ENCODE measurements at regions not wholly inside any gene's neighbourhood (a gene's known extent, or its start where the extent isn't known, plus 50 kb on each side); places are given as distances from the start of the nearest gene placed in this dataset.

GRCh38 chr13:62035981-62036380 lies 620.3 kb upstream of the PCDH20 start:
- CTCF ChIA-PET, result no interaction called here
- no peak for TF ChIP-seq SP1 (IDR thresholded peaks at IDR 0.05)
- TF ChIP-seq ELF4 (IDR thresholded peaks at IDR 0.05), result no peak
- no peak for TF ChIP-seq SUZ12 (IDR thresholded peaks at IDR 0.05)
- no peak for TF ChIP-seq L3MBTL2 (conservative IDR thresholded peaks at IDR 0.05)
- no peak for TF ChIP-seq ZNF384 (IDR thresholded peaks at IDR 0.05)
- TF ChIP-seq TARDBP (IDR thresholded peaks at IDR 0.05), result no peak
- no peak; the same call in 1 of the 2 replicates for TF ChIP-seq NFRKB (IDR thresholded peaks at IDR 0.05)
- no peak for TF ChIP-seq BHLHE40 (IDR thresholded peaks at IDR 0.05; ENCODE audit: borderline replicate concordance)
- TF ChIP-seq FOXA1 (IDR thresholded peaks at IDR 0.05), result no peak
- no peak for TF ChIP-seq HDGF (IDR thresholded peaks at IDR 0.05; ENCODE audit: borderline replicate concordance)
- TF ChIP-seq FOXM1 (IDR thresholded peaks at IDR 0.05; ENCODE audit: borderline replicate concordance), result no peak
- no peak for TF ChIP-seq CTBP1 (IDR thresholded peaks at IDR 0.05; ENCODE audit: borderline replicate concordance)
- no peak for TF ChIP-seq FOXK2 (IDR thresholded peaks at IDR 0.05)
- POLR2A ChIA-PET, result no interaction called here
- DNase-seq (ENCODE audit: extremely low spot score), result no peak

GRCh38 chr13:62033934-62034333 lies 618.3 kb upstream of the PCDH20 start:
- no peak for DNase-seq (ENCODE audit: extremely low spot score)
- CTCF ChIA-PET, result no interaction called here
- TF ChIP-seq FOXM1 (IDR thresholded peaks at IDR 0.05; ENCODE audit: borderline replicate concordance), result no peak
- TF ChIP-seq HDGF (IDR thresholded peaks at IDR 0.05; ENCODE audit: borderline replicate concordance), result no peak
- no peak for TF ChIP-seq SUZ12 (IDR thresholded peaks at IDR 0.05)
- TF ChIP-seq CTBP1 (IDR thresholded peaks at IDR 0.05; ENCODE audit: borderline replicate concordance), result 0 out of 2 replicates have a peak, but pooled peaks have one; percentile 3
- POLR2A ChIA-PET, result no interaction called here

- ChIA-PET POLR2A (no interaction called here), CTCF (interaction anchor here (0.7 to 2.0 kb wide), 4 partner anchors 8 to 96 kb away, joined by 3 to 5 read pairs (median 3); no protein-coding TSS in a partner anchor)
These were observed 606.7 kb upstream of the PCDH20 start for GRCh38 chr13:62022369-62022768.

GRCh38 chr13:62019858-62020257 lies 604.2 kb upstream of the PCDH20 start:
- DNase-seq (ENCODE audit: extremely low spot score), result no peak
- CTCF ChIA-PET, result no interaction called here
- POLR2A ChIA-PET, result no interaction called here
- TF ChIP-seq FOXK2 (IDR thresholded peaks at IDR 0.05), result peak; percentile 28; the same call in 1 of the 2 replicates
- peak; percentile 64 for TF ChIP-seq SUZ12 (IDR thresholded peaks at IDR 0.05)
- no peak for TF ChIP-seq HDGF (IDR thresholded peaks at IDR 0.05; ENCODE audit: borderline replicate concordance)
- no peak for TF ChIP-seq ZNF384 (IDR thresholded peaks at IDR 0.05)

More at GRCh38 chr13:62022369-62022768, 606.7 kb upstream of the PCDH20 start:
- no peak for DNase-seq (ENCODE audit: extremely low spot score)
- no peak for TF ChIP-seq LEF1 (IDR thresholded peaks at IDR 0.05; ENCODE audit: borderline replicate concordance)
- no peak for TF ChIP-seq NFRKB (IDR thresholded peaks at IDR 0.05)
- TF ChIP-seq TARDBP (IDR thresholded peaks at IDR 0.05), result no peak
- TF ChIP-seq FOXM1 (IDR thresholded peaks at IDR 0.05; ENCODE audit: borderline replicate concordance), result no peak; the same call in 1 of the 2 replicates
- no peak for TF ChIP-seq BHLHE40 (IDR thresholded peaks at IDR 0.05; ENCODE audit: borderline replicate concordance)
- TF ChIP-seq FOXK2 (IDR thresholded peaks at IDR 0.05), result no peak
- no peak for TF ChIP-seq L3MBTL2 (conservative IDR thresholded peaks at IDR 0.05)
- no peak for TF ChIP-seq ZNF384 (IDR thresholded peaks at IDR 0.05)
- TF ChIP-seq HDGF (IDR thresholded peaks at IDR 0.05; ENCODE audit: borderline replicate concordance), result no peak
- no peak for TF ChIP-seq SUZ12 (IDR thresholded peaks at IDR 0.05)
- TF ChIP-seq PKNOX1 (IDR thresholded peaks at IDR 0.05), result no peak
- TF ChIP-seq FOXA1 (IDR thresholded peaks at IDR 0.05), result no peak
- TF ChIP-seq ELF4 (IDR thresholded peaks at IDR 0.05), result no peak
- no peak for TF ChIP-seq ARNT (IDR thresholded peaks at IDR 0.05)
- no peak for TF ChIP-seq SP1 (IDR thresholded peaks at IDR 0.05)
- no peak for TF ChIP-seq CTBP1 (IDR thresholded peaks at IDR 0.05; ENCODE audit: borderline replicate concordance)

- DNase-seq (ENCODE audit: extremely low spot score), result peak; percentile 77
- POLR2A ChIA-PET, result interaction anchor here (0.5 to 1.1 kb wide), 2 partner anchors 106 to 158 kb away, joined by 3 to 5 read pairs; no protein-coding TSS in a partner anchor
- no peak for TF ChIP-seq FOXM1 (IDR thresholded peaks at IDR 0.05; ENCODE audit: borderline replicate concordance)
- TF ChIP-seq PKNOX1 (IDR thresholded peaks at IDR 0.05), result peak; percentile 77
- TF ChIP-seq ZNF384 (IDR thresholded peaks at IDR 0.05), result peak; percentile 36; the same call in 1 of the 2 replicates
- CTCF ChIA-PET, result interaction anchor here (0.6 to 1.9 kb wide), 8 partner anchors 8 to 344 kb away, joined by 3 to 13 read pairs (median 4); no protein-coding TSS in a partner anchor
These were observed 598.6 kb upstream of the PCDH20 start for GRCh38 chr13:62014299-62014698.

- CTCF ChIA-PET, result interaction anchor here (1.1 kb wide), 2 partner anchors 11 to 50 kb away, joined by 4 read pairs; no protein-coding TSS in a partner anchor
- DNase-seq (ENCODE audit: extremely low spot score), result no peak
- no peak for TF ChIP-seq SUZ12 (IDR thresholded peaks at IDR 0.05)
- no peak for TF ChIP-seq ELF4 (IDR thresholded peaks at IDR 0.05)
- TF ChIP-seq SP1 (IDR thresholded peaks at IDR 0.05), result no peak
- no peak for TF ChIP-seq FOXA1 (IDR thresholded peaks at IDR 0.05)
- TF ChIP-seq CTBP1 (IDR thresholded peaks at IDR 0.05; ENCODE audit: borderline replicate concordance), result no peak
- TF ChIP-seq ARNT (IDR thresholded peaks at IDR 0.05), result no peak
- POLR2A ChIA-PET, result no interaction called here
These were observed 587.8 kb upstream of the PCDH20 start for GRCh38 chr13:62003452-62003851.

GRCh38 chr13:61994174-61994573 lies 578.5 kb upstream of the PCDH20 start:
- CTCF ChIA-PET, result interaction anchor here (0.7 to 0.9 kb wide), 2 partner anchors 17 to 21 kb away, joined by 3 read pairs; no protein-coding TSS in a partner anchor
- DNase-seq (ENCODE audit: extremely low spot score), result no peak
- TF ChIP-seq L3MBTL2 (conservative IDR thresholded peaks at IDR 0.05), result no peak
- TF ChIP-seq SUZ12 (IDR thresholded peaks at IDR 0.05), result peak; percentile 68; the same call in 1 of the 2 replicates
- peak; percentile 38; the same call in 1 of the 2 replicates for TF ChIP-seq FOXK2 (IDR thresholded peaks at IDR 0.05)
- POLR2A ChIA-PET, result no interaction called here

Measured in HEK293T (cell line).